Stimulated activated CD4-positive, alpha-beta T cell treated with anti-CD3 and anti-CD28 coated beads, Interleukin-1b, Interleukin-23, amount 100 ng/mL, for 48 hours (primary cell): ENCODE measurements at regions not wholly inside any gene's neighbourhood (a gene's known extent, or its start where the extent isn't known, plus 50 kb on each side); places are given as distances from the start of the nearest gene placed in this dataset.
"Not testable (repeated sequence)": the region's sequence is repeated elsewhere in the genome, so short reads cannot be mapped to it uniquely, and the experiment has no call there.

Source experiments
- DNase-seq: peaks from one replicate; pipeline ENCODE4 v3.0.0-alpha.2; 2020

DNA sequence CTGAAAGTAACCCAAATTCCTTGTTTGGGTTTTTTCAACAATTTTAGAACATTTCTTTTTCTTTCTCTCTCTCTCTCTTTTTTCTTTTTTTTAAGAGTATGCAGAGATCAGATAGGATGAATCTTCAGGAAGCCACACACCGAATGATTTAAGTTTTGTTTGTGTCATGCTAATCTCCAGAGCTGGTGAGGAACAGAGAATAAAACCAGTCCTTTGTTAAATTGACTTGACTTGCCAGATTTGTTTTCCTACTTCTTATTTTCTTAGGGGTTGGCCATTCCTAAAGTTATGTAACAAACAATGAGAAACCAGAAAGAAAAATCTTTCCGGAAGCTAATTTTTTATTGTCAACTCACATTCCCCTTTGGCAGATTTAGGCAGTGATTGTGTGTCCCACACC lies 1669.3 kb upstream of the CDH6 start:
- DNase-seq, result no peak

DNA sequence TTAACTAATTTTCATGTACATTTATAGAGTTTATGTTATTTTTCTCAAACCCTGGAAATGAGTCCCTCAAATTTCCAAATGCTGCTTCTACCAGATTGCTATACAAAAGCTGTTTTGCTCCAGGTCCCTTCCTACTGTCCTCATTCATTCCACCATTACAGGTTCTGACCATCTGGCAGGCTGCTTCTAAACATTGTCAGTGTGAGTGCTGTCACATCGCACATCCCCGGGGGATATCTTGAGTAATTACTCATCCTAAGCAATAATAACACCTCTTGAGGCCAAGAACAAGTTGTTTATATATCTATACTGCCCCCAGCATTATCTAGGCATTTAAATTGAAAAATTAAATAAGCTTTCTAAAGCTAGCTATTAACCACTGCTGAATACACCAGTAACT lies 1675.3 kb upstream of the CDH6 start:
- no peak for DNase-seq

DNA sequence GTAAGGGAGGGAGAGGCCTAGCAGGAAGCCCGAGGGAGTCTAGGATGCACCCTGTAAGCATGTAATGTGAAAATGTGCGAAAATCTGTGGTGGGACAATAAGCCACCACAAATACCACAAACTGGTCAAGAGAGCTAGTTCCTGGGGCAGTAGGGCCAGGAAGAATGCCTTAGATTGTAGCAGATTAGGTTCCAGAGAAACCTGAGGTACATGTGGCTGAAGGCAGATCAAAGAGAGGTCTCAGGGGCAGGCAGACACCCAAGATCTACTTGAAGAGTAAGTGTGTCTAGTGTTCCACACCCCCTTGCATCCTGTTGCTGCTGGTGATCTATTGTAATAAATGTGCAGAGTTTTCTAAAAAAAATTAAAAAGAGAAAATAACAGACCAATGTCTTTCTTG lies 1677.3 kb upstream of the CDH6 start:
- no peak for DNase-seq

DNA sequence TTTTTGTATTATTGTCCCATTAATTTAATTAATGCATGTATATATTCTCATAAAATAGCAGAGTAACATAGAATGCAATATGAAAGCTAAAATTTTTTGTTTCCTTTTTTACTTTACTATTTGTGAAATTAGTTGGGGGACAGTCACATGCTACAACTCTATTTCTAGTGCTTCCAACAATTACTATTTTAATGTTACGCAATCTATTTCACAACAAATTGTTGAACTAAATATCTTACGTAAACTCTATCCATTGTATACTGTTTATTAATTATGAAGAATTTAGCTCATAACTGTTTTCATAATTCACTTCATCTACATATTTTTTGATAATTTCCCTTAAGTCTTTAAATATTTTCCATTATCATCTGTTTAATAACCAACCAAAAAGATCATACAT lies 1685.4 kb upstream of the CDH6 start:
- DNase-seq, result no peak

DNA sequence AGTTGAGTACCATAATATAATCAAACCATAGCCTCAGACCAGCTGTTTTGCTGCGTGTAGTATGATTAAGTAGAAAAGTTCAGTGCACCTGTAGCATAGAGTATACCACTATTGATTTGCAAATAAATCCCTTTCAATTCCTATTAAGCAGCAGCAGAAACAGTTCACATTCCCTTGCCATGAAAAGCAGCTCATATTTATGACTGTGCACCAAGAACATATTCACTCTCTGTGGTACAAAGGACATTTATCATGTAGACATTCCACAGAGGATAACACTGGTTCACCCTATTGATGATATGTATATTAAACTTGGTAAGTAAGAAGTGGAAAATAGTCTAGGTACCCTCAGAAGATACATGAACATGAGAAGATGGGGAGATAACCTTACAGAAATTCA lies 1689.1 kb upstream of the CDH6 start:
- no peak for DNase-seq

DNA sequence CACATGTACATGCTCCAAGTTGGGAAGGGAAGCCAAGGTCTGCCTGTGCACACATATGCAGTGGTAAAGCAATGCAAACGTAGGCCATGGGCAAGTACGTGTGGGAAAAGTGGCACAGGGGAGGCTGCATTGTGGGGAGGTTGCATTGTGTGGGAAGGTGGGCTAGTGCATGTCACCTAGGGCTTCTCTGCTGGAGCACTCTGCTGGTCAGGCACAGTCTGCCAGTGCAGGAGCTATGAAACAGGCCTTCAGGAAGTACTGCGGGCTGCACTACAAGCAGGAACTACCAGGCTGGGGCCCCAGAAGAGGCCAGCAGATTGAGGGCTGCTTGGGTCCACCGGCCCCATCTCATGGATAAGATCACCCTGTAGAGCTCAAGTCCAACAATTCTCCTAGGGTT lies 1694.6 kb upstream of the CDH6 start:
- DNase-seq, result no peak

DNA sequence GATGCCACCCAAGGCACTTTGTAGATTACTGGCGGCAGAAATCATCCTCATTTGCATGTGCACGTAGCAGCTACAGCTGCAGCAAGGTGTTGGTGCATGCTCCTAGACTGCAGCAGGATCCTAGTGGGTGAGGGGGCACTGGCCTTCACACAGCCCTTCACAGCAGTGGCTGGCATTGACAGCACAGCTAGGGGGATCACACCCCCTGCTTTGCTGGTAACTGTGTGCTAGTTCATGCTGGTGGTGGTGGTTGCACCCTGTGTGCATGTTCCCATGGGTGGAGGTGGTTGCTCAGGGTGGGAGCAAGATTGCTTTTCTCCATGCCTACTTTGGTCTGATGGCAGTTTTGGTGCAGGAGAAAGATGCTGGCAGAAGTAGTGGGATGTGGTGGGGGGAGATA lies 1695.1 kb upstream of the CDH6 start:
- no peak for DNase-seq

DNA sequence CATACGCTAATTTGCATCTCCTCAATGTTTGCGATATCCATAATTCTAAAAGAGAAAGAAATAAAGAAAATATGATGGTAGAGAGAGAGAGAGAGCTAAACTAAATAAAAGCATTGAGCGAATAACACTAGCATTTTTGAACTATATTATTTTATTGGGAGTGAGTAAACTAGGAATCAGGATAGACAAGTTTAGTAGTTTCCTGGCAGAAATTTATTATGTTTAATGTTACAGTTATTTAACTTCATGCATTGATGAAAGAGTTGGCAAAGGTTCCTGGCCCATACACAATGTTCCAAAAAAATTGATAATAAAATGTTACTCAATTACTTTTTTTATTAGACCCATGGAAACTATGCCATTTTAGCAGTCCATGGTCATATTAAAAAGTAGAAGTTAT lies 1708.2 kb upstream of the CDH6 start:
- DNase-seq, result no peak

DNA sequence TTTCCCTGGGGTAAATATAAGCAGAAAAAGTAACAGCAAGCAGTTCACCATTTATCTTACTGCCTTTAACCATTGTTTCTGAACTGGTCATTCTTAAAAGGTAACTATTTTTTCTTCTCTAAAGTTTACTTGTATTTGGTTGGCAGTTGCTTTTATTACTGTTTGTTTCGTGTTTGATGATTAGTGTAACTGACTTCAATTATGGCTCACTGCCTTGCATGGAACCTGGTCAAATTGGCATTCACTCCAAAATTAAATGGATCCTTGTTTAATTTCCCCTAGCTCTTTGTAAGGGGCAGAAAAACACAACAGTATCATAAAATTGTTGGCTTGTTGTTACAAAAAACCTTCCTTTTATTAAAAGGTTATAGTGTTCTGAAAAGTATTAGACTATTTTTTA lies 1723.9 kb upstream of the CDH6 start:
- DNase-seq, result no peak

DNA sequence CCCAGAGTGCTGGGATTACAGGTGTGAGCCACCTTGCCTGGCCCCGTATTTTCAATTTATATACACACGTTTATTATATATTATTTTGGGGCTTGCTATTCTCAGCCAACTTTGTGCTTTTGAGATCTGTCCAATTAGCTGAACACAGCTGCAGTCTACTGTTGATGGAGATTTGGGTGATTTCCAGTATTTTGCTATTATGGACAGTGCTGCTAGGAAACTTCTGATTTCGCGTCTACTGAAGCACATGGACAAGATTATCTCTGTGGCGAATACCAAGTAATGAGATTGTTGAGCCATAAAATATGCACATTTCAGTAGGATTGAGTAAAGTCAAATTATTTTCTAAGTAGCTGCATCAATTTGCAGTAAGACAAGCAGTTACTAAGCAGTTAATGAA lies 1731.2 kb upstream of the CDH6 start:
- no peak for DNase-seq

DNA sequence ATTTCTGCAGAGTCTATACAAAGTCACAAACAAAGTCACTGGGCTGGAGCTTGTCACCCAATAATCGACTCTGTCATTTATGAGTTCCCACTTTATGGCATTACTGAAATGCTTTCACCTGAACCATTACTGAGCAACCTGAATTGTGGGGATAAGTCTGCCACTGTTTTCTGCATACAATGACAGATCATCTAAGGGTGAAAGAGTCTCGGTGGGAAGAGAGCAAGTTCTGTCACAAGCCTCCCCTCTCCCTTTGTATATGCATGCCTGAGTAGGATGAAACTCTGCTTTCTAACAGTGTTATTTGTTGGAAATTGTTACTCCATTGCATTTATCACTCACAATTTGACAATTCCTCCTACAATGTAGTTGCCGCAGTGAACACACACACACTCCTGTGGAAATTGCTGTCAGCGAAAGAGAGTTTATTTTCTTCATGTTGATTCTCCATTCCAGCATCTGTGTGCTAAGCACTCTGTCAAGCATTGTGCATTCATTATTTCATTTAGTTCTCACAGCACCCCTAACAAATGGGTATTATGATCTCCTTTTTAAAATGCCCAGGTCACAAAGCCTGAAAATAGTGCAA lies 1732.4 kb upstream of the CDH6 start:
- DNase-seq, result no peak

DNA sequence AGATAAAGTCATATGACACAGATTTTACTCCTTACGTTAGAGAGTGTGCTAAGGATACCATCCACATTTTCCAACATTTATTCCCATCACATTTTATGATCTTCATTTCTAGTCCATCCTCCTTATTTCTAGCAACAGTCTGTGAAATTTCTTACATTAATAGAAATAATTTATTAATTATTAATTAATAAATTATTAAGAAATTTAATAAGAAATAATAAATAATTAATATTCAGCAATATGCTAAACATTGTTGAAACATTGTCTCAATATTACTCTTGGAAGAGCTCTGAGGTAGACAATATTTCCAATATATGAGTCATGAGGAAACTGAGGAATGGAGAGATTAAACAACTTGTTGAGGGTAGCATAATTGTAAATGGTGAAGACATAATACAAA lies 1742.5 kb upstream of the CDH6 start:
- DNase-seq, result not testable (repeated sequence)

DNA sequence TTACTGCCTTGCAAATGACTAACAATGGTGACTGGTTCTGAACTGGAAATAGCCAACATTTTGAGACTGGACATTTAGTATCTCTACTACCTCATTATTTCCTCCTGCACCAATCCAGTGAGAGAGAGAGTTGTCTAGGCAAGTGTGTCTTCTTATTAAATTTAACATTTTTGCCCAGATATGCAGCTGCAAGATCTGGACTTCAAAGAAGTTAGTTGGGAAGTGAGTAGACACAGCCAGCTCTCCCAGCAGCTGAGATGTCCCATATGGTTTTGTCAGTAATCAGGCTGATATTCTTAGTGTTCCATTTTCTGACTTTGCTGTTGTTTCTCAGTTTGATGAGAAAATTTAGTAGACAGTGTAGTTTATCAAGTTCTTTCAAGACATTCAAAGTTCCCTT lies 1778.8 kb upstream of the CDH6 start:
- DNase-seq, result no peak

DNA sequence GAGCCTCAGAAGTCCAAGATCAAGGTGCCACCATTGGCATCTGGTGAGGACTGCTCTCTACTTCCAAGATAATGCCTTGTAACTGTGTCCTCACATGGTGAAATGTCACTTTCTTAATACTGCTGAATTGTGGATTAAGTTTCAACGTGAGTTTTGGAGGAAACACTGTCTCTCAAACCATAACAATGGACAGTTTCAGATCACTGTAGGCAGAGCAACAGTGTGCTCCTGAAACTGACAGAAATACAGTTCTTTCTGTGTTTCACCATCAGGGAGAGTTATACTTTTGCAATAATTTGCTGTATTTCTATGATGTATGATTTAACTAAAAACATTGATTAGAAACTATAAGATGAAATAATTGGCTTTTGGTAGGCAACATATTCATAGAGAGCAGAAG lies 1780.5 kb upstream of the CDH6 start:
- DNase-seq, result no peak

DNA sequence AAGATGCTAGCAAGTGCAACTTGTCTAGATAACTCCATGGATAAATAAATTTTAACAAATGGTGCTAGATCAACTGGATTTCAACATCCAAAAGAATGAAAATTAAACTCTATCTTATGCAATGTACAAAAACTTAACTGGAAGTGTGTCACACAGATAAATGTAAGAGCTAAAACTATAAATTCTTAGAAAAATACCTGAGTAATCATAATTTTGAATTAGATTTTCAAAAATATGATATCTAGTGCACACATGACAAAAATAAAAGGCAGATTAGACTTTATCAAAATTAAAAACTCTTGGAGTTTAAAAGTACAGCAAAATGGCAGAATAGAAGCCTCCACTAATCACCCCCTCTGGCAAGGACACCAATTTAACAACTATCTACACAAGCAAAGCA lies 1791.2 kb upstream of the CDH6 start:
- DNase-seq, result no peak

DNA sequence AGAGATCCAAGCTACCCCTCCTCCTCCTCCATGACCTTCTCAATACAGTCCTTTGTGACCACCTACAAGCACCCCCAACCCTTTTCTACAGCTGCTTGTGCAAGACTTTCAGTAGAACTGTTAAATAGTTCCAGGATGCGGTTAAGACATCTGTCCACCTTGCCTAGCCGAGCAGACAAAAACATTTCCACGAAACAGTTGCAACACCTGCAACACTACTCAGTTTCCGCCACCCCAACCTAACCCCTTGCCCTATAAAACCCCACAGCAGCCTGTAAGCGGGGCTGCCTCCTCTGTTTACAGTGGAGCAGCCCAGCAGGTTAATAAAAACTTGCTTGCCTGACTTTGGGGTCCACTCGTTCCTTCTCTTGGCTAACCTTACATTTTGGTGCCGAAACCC lies 1803.5 kb upstream of the CDH6 start:
- no peak for DNase-seq

DNA sequence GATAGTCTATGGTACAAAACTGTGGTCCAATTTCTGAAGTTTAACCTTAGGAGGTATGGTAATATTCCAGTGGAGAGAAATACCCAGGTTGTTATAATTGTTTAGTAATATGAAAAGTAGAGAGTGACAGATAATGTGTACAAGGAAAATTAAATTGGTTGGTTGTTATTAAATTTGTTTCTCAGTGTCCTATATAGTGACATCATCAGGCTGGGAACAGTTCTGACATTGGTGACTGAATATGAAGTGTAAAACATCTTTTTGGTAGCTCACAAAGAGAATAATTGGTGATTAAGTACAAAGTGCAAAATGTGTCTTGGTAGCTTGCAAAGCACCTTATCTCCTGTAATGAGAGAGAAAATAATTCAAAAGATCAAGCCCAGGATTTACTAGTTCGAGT lies 1806.1 kb upstream of the CDH6 start:
- no peak for DNase-seq

DNA sequence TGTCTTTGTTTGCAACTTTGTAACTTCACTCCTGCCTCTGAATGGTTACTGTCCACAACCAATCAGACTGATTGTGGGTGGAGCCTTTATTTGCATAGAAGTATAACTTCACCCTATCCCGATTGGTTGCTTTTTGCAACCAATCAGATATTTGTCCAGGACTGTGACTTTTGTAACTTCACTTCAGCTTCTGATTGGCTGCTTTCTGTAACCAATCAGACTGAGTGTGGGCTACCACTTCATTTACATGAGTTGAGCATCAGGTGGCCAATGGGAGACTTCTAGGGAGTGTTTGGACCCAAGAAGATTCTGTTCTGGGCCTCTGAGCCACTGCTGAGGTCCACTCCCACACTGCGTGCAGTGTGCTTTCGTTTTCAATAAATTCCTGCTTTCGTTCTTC lies 1810.7 kb upstream of the CDH6 start:
- no peak for DNase-seq

DNA sequence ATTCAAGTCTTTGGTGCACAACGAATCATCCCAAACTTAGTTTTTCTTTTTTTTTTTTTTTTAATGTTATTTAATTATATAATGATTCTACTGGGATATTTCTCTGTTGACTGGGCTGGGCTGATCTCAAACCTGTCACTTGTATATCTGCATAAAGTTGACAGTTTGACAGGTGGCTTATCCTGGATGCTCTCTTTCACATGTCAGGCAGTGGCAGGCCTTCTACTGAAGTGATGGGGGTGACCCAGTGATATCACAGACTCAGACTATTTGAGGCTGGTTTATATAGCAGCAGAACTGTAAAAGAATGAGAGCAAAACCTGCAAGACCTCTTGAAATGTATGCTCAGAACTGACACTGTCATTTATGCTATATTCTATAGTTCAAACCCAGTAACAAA lies 1813.5 kb upstream of the CDH6 start:
- no peak for DNase-seq

DNA sequence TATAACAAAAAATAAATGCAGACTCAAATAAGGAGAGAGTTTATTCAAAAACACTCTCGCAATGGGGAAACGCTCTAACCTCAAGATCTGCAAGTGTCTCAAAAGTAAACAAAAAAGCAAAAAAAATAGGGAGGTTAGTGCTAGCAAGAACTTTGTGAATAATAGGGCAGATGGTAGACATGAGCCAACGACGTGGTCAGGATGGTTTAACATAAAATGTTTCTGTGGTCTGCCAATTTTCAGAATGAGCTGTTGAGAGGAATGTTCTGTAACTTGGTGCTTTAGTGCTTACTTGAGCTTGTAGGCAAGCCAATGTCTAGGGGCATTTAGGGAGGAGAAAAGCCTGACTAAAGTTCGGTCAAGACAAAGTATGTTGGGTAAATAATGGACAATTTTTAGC lies 1813.9 kb upstream of the CDH6 start:
- no peak for DNase-seq

DNA sequence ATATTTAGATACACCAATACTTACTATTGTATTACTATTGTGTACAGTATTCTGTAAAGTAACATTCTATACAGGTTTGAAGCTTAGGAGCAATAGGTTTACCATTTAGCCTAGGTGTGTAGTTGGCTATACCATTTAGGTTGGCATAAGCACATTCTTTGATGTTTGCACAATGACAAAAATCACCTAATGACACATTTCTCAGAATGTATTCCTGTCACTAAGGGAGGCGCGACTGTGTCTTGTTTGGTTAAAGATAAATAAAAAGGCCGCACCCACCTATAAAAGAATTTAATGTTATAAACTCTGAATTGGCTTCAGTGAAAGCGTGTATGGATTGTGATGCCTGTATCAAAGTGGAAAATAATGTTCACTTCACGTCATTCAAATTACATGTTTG lies 1815.4 kb upstream of the CDH6 start:
- no peak for DNase-seq

DNA sequence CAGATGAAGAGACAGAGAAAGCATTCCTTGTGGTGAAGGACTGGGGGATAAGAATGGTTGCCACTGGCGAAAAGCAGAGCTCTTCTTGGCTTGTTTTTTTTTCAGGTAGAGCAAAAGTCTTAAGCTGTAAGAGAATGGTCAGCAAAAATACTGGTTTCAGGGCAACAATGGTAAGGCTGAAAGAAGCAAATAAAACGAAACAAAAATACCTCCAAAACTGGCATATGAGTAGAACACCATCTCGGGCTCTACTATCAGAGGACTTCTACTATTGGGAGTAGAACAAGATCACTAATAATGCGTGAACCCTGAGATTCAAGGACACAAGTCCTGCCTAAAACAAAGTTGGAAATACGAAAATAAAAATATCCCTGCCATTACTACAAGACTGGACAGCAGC lies 1823.2 kb upstream of the CDH6 start:
- DNase-seq, result no peak

DNA sequence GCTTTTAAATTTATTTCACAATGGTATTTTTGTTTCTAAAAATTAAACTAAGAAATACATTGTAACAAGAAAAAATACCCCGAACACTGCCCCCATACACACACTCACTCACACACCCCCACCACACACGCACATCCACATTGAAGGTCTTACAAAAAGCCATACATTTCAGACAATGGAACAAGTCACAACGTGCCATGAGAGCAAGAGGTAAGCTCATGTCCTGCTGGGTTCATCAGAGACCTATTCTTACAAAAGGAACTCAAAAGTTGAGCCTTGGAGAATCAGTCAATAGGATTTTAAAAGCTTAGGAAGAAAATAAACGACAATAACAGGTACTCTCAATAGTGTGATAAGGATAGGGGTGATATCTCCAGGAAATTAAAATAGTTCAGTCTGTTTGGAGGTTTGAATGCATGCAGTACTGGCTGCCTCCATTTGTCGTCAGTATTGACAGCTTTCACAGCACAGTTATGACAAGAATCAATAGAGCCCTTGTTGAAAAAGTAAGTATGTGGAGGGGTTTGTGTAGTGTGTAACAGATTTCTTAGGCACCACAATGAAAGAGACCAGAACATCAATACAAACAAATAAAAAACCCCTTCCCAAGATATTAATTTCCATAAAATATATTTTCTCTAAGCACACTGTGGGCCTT lies 1826.2 kb upstream of the CDH6 start:
- DNase-seq, result no peak

DNA sequence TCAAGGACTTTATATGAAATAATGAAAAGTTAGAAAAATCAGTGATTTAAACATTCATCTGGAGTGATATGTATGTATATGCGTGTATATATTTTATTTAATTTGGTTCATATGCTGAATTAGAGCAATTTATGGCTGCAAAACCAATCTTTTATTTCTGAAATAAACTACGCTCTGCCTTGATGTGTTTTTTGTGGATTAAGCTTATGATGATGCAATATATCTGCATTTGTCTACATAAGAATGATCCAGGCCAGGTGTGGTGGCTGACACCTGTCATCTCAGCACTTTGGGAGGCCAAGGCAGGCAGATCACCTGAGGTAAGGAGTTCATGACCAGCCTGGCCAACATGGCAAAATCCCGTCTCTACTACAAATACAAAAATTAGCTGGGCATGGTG lies 1842.3 kb upstream of the CDH6 start:
- no peak for DNase-seq

DNA sequence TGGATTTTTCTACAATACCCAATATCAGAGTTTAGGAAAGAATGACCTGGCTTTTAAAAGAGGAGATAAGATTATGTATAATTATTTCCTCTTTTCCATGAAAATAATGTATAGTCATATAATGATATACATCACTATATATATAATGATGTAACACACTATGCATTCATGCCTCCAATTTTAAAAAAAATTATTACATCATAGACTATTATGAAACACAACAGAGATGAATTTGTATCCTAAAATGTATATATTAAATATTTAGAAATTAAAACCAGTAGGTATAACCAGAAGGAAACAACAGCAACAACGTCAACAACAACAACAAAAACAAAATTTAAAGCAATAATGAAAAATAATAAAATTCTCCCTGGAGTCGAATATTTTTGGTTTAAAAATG lies 1856.5 kb upstream of the CDH6 start:
- no peak for DNase-seq

DNA sequence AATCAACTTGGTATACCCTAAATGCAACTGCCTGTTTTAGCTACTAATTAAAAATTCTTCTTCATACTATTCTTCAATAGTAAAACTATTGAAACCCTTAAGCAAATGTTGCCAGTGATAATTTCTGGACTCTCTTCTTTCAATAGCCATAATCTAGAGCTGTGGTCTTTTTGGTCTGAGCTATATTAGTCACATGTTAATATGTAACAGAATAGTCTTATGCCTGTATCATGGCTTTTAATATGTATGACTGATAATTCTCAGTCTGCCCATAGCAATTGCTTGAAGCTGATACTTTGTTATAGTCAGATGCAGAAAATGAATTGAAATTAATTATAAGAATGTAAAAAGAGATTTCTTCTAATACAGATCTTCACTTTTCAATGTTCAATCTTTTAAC lies 1871.9 kb upstream of the CDH6 start:
- no peak for DNase-seq
